ENCODE measurements at regions not wholly inside any gene's neighbourhood (a gene's known extent, or its start where the extent isn't known, plus 50 kb on each side); places are given as distances from the start of the nearest gene placed in this dataset.

GRCh38 chrX:39318506-39319343, 517.5 kb downstream of the MID1IP1 start:
- H3K4me3 ChIP-seq (ENCODE audit: low read depth, low read length): no peak overlapping the region
- TF ChIP-seq, protein P1, sequence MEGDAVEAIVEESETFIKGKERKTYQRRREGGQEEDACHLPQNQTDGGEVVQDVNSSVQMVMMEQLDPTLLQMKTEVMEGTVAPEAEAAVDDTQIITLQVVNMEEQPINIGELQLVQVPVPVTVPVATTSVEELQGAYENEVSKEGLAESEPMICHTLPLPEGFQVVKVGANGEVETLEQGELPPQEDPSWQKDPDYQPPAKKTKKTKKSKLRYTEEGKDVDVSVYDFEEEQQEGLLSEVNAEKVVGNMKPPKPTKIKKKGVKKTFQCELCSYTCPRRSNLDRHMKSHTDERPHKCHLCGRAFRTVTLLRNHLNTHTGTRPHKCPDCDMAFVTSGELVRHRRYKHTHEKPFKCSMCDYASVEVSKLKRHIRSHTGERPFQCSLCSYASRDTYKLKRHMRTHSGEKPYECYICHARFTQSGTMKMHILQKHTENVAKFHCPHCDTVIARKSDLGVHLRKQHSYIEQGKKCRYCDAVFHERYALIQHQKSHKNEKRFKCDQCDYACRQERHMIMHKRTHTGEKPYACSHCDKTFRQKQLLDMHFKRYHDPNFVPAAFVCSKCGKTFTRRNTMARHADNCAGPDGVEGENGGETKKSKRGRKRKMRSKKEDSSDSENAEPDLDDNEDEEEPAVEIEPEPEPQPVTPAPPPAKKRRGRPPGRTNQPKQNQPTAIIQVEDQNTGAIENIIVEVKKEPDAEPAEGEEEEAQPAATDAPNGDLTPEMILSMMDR (IDR thresholded peaks at IDR 0.05; ENCODE audit: borderline replicate concordance, insufficient read depth, low read depth, low read length): no peak

DNA sequence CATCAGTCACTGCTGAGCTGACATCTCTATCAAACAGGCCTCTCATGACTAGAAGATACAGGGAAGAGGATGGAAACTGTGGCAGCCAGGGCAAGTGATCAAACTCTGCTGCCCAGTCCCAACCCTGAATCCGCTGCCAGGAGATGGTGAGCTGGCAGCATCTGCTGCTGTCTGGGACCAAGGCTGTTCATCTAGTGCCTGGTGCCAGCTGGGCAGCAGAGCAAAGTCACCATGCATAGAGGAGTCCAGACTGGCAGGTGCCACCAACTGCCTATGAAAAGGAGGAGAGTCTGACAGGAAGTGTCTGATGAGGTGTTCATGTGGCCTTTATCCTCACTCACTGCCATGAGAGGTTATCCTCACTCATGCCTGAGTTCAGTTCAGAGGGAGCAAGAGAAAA, 518.9 kb downstream of the MID1IP1 start:
- no peak overlapping the region for H3K4me3 ChIP-seq (ENCODE audit: low read depth, low read length)
- TF ChIP-seq, protein P1 (IDR thresholded peaks at IDR 0.05; ENCODE audit: borderline replicate concordance, insufficient read depth, low read depth, low read length): no peak

- H3K4me3 ChIP-seq (ENCODE audit: low read depth, low read length): no peak overlapping the region
- TF ChIP-seq, protein P1 (IDR thresholded peaks at IDR 0.05; ENCODE audit: borderline replicate concordance, insufficient read depth, low read depth, low read length): no peak
Observed at GRCh38 chrX:39322496-39322895, 521.2 kb downstream of the MID1IP1 start.

DNA sequence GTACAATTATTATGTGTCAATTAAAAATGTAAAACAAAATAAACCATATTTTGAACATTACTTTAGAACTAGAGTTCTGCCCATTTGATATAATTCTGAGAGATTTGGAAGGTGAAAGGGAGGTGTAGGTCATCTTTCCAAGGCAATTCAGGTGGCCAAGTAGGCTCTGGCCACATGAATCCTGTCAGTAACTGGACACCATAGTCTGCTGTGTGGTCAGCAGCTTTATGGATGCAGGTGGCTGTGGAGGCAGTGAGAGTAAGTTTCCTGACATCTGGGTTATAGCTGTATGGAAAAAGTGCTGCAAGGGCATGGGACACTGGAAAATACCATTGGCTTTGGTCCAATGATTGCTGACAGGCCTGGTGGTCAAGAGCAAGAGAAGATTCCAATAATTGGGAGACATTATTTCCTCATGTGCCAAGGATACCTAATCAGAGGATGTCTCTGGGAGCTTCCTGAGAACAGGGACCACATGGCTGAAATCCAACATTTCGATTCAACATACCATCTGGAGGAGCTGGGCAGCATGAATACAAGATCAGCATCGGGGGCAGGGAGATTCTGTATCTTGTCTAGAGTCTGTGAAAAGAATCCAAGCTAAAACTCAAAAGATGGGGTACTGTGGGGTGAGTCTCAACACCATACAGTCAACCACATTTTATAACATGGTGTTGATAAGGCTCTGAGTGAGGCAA, 523.1 kb downstream of the MID1IP1 start:
- no peak overlapping the region for H3K4me3 ChIP-seq (ENCODE audit: low read depth, low read length)
- TF ChIP-seq, protein P1 (IDR thresholded peaks at IDR 0.05; ENCODE audit: borderline replicate concordance, insufficient read depth, low read depth, low read length): no peak

- TF ChIP-seq, protein P1 (IDR thresholded peaks at IDR 0.05; ENCODE audit: borderline replicate concordance, insufficient read depth, low read depth, low read length): no peak
- no peak overlapping the region for H3K4me3 ChIP-seq (ENCODE audit: low read depth, low read length)
Observed at GRCh38 chrX:39327255-39327654, 526.0 kb downstream of the MID1IP1 start.

- TF ChIP-seq, protein P1 (IDR thresholded peaks at IDR 0.05; ENCODE audit: borderline replicate concordance, insufficient read depth, low read depth, low read length): no peak
Observed at GRCh38 chrX:39327705-39328104, 526.4 kb downstream of the MID1IP1 start.

More at GRCh38 chrX:39327705-39328104, 526.4 kb downstream of the MID1IP1 start:
- no peak overlapping the region for H3K4me3 ChIP-seq (ENCODE audit: low read depth, low read length)

All from GM12875 (cell line).